ENCODE measurements at regions not wholly inside any gene's neighbourhood (a gene's known extent, or its start where the extent isn't known, plus 50 kb on each side); places are given as distances from the start of the nearest gene placed in this dataset.

DNA sequence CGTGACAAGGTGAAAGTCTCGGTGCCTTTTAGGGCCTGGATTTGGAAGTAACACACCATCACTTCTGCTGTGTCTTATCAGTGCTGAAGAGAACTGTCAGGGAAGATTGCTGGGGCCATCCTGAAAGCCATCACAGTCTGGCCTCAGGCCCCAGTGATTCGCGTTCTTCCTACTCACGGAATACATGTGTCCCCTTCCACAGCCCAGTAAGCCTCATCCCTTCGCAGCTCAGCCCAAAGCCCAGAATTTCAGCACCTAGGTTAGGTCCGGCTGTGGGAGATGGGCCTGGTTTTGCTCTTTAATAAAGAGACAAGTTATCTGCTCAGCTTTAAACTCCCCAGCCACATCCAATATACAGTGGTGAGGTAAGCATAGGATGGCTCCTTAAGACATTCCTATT is 113.0 kb upstream of the SPACA7 start (continued):
- TF ChIP-seq, protein P1, sequence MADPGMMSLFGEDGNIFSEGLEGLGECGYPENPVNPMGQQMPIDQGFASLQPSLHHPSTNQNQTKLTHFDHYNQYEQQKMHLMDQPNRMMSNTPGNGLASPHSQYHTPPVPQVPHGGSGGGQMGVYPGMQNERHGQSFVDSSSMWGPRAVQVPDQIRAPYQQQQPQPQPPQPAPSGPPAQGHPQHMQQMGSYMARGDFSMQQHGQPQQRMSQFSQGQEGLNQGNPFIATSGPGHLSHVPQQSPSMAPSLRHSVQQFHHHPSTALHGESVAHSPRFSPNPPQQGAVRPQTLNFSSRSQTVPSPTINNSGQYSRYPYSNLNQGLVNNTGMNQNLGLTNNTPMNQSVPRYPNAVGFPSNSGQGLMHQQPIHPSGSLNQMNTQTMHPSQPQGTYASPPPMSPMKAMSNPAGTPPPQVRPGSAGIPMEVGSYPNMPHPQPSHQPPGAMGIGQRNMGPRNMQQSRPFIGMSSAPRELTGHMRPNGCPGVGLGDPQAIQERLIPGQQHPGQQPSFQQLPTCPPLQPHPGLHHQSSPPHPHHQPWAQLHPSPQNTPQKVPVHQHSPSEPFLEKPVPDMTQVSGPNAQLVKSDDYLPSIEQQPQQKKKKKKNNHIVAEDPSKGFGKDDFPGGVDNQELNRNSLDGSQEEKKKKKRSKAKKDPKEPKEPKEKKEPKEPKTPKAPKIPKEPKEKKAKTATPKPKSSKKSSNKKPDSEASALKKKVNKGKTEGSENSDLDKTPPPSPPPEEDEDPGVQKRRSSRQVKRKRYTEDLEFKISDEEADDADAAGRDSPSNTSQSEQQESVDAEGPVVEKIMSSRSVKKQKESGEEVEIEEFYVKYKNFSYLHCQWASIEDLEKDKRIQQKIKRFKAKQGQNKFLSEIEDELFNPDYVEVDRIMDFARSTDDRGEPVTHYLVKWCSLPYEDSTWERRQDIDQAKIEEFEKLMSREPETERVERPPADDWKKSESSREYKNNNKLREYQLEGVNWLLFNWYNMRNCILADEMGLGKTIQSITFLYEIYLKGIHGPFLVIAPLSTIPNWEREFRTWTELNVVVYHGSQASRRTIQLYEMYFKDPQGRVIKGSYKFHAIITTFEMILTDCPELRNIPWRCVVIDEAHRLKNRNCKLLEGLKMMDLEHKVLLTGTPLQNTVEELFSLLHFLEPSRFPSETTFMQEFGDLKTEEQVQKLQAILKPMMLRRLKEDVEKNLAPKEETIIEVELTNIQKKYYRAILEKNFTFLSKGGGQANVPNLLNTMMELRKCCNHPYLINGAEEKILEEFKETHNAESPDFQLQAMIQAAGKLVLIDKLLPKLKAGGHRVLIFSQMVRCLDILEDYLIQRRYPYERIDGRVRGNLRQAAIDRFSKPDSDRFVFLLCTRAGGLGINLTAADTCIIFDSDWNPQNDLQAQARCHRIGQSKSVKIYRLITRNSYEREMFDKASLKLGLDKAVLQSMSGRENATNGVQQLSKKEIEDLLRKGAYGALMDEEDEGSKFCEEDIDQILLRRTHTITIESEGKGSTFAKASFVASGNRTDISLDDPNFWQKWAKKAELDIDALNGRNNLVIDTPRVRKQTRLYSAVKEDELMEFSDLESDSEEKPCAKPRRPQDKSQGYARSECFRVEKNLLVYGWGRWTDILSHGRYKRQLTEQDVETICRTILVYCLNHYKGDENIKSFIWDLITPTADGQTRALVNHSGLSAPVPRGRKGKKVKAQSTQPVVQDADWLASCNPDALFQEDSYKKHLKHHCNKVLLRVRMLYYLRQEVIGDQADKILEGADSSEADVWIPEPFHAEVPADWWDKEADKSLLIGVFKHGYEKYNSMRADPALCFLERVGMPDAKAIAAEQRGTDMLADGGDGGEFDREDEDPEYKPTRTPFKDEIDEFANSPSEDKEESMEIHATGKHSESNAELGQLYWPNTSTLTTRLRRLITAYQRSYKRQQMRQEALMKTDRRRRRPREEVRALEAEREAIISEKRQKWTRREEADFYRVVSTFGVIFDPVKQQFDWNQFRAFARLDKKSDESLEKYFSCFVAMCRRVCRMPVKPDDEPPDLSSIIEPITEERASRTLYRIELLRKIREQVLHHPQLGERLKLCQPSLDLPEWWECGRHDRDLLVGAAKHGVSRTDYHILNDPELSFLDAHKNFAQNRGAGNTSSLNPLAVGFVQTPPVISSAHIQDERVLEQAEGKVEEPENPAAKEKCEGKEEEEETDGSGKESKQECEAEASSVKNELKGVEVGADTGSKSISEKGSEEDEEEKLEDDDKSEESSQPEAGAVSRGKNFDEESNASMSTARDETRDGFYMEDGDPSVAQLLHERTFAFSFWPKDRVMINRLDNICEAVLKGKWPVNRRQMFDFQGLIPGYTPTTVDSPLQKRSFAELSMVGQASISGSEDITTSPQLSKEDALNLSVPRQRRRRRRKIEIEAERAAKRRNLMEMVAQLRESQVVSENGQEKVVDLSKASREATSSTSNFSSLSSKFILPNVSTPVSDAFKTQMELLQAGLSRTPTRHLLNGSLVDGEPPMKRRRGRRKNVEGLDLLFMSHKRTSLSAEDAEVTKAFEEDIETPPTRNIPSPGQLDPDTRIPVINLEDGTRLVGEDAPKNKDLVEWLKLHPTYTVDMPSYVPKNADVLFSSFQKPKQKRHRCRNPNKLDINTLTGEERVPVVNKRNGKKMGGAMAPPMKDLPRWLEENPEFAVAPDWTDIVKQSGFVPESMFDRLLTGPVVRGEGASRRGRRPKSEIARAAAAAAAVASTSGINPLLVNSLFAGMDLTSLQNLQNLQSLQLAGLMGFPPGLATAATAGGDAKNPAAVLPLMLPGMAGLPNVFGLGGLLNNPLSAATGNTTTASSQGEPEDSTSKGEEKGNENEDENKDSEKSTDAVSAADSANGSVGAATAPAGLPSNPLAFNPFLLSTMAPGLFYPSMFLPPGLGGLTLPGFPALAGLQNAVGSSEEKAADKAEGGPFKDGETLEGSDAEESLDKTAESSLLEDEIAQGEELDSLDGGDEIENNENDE (IDR thresholded peaks at IDR 0.05; ENCODE audit: insufficient replicate concordance, low read length) = no peak
- TF ChIP-seq HDAC6 (IDR thresholded peaks at IDR 0.05; ENCODE audit: low read depth, low read length) (no peak), NRF1 (IDR thresholded peaks at IDR 0.05; ENCODE audit: low read depth, low read length) (no peak), JUND (IDR thresholded peaks at IDR 0.05; ENCODE audit: low read length) (no peak), KDM1A (IDR thresholded peaks at IDR 0.05; ENCODE audit: borderline replicate concordance, low read length) (no peak), RFX5 (IDR thresholded peaks at IDR 0.05; ENCODE audit: borderline replicate concordance, low read depth, low read length) (no peak), ZNF274 (IDR thresholded peaks at IDR 0.05; ENCODE audit: borderline replicate concordance, extremely low read depth, low read length) (no peak), EP300 (IDR thresholded peaks at IDR 0.05; ENCODE audit: borderline replicate concordance in 1 of 2, low read depth in 2 of 2, low read length in 2 of 2) (no peak), PHF8 (conservative IDR thresholded peaks at IDR 0.05; ENCODE audit: low read depth, low read length) (no peak)
- TF ChIP-seq, protein P2, sequence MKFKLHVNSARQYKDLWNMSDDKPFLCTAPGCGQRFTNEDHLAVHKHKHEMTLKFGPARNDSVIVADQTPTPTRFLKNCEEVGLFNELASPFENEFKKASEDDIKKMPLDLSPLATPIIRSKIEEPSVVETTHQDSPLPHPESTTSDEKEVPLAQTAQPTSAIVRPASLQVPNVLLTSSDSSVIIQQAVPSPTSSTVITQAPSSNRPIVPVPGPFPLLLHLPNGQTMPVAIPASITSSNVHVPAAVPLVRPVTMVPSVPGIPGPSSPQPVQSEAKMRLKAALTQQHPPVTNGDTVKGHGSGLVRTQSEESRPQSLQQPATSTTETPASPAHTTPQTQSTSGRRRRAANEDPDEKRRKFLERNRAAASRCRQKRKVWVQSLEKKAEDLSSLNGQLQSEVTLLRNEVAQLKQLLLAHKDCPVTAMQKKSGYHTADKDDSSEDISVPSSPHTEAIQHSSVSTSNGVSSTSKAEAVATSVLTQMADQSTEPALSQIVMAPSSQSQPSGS (IDR thresholded peaks at IDR 0.05; ENCODE audit: low read length) = no peak
